Gastroesophageal sphincter (tissue), 3 donors: ENCODE measurements at regions not wholly inside any gene's neighbourhood (a gene's known extent, or its start where the extent isn't known, plus 50 kb on each side); places are given as distances from the start of the nearest gene placed in this dataset.
"Not testable (repeated sequence)": the region's sequence is repeated elsewhere in the genome, so short reads cannot be mapped to it uniquely, and the experiment has no call there.

Source experiments
- POLR2A ChIP-seq, 2 donors: fragments of 450-650 bp; IDR thresholded peaks; one replicate each; pipeline ENCODE4 v1.6.1; 2017; ENCODE audit warnings: antibody characterized with exemption in 2 of 2, mild to moderate bottlenecking in 2 of 2, moderate library complexity in 1 of 2
- TF ChIP-seq, protein P1 (sequence below), 4 experiments: fragments of 200-600 bp in 2 of 4; fragments of 450-650 bp in 2 of 4; sonication (generic) in 1 of 4; IDR thresholded peaks; one replicate each; pipeline ENCODE4 v1.5.1; 2017 to 2019; ENCODE audit warnings: antibody characterized with exemption in 4 of 4, mild to moderate bottlenecking in 2 of 4, moderate library complexity in 2 of 4

DNA sequence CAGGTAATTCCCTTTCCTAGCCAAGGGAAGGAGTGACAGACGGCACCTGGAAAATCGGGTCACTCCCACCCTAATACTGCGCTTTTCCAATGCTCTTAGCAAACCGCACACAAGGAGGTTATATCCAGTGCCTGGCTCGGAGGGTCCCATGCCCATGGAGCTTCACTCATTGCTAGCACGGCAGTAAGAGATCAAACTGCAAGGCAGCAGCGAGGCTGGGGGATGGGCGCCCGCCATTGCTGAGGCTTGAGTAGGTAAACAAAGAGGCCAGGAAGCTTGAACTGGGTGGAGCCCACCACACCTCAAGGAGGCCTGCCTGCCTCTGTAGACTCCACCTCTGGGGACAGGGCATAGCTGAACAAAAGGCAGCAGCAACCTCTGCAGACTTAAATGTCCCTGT, 86.8 kb upstream of the DIAPH2 start:
- TF ChIP-seq POLR2A (IDR thresholded peaks at IDR 0.05), result not testable (repeated sequence)
- TF ChIP-seq, protein P1, sequence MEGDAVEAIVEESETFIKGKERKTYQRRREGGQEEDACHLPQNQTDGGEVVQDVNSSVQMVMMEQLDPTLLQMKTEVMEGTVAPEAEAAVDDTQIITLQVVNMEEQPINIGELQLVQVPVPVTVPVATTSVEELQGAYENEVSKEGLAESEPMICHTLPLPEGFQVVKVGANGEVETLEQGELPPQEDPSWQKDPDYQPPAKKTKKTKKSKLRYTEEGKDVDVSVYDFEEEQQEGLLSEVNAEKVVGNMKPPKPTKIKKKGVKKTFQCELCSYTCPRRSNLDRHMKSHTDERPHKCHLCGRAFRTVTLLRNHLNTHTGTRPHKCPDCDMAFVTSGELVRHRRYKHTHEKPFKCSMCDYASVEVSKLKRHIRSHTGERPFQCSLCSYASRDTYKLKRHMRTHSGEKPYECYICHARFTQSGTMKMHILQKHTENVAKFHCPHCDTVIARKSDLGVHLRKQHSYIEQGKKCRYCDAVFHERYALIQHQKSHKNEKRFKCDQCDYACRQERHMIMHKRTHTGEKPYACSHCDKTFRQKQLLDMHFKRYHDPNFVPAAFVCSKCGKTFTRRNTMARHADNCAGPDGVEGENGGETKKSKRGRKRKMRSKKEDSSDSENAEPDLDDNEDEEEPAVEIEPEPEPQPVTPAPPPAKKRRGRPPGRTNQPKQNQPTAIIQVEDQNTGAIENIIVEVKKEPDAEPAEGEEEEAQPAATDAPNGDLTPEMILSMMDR (IDR thresholded peaks at IDR 0.05), result not testable (repeated sequence)
